Activated CD4-positive, alpha-beta T cell treated with anti-CD3 and anti-CD28 coated beads for 1 hour (primary cell): ENCODE measurements at regions not wholly inside any gene's neighbourhood (a gene's known extent, or its start where the extent isn't known, plus 50 kb on each side); places are given as distances from the start of the nearest gene placed in this dataset.

ENCODE experiments used
- DNase-seq: peaks from one replicate; pipeline ENCODE4 v3.0.0-alpha.2; 2020

DNA sequence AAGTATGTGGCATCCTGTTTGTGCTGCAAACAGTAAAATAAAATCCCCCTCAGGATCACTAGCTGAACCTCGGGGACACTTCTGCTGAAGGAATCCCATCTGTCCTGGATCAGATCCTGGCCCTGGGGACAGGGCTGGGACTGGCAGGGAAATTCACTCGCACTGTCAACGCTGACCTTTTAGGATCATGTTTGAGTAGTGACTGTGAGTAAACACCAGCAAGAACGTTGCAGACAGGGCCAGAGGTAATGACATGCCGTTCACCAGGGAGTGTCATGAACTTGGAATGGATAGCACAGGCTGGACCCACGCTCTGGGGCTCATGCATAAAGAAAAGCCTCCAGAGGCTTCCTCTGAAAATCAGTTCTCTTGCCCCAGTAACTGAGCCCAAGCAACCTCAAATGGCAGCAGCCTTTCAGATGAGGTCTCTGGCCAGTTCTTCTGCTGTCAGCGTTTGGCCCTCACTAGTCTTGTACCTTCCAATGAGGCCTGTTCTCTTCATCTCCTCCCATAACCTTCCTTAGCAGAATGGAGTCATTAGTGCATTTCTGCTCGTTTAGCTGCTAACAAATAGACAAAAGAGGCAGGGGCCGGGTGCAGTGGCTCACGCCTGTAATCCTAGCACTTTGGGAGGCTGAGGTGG is 51.0 kb upstream of the BARX2 start:
- DNase-seq: no peak

- DNase-seq: no peak
Measured at GRCh38 chr11:129323896-129324502, 51.6 kb upstream of the BARX2 start.

GRCh38 chr11:129322941-129323340 is 52.7 kb upstream of the BARX2 start:
- no peak for DNase-seq

DNA sequence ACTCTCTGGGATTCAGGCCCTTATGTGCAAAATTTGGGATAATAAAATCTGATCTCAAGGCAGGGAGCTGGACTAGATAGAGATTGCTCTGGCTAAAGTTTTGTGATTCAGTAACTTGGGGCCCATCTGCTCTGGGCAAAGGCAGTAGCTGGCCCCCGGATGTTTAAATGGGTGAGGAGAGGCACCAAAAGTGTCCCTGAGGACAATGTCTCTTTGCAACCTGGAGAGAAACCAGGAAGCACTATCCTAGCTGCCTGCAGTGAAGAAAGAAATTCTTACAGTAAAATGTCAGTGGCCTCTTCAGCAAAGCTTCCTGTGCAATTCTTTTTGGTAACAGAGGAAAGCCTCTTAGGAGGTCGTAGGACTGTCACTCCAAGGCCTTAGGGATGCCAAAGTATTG is 54.6 kb upstream of the BARX2 start:
- DNase-seq: no peak

DNA sequence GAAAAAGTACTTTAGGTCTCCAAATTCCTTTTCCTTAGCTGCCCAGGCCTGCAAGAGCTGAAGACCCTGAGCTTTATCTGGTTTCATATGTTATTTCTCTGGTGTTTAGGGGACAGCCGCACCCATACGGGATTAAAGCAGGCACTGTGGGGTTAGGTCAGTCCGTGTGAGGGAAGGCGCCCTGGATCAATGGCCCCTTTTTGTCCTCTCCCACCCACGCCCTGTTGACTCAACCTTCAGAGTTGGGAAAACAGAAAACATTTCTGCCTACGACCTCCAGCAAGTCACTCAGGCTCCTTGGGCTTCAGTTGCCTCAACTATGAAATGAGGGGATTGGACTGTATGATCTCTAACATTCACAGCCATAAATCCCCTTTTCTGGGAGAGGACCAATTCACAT is 55.2 kb upstream of the BARX2 start:
- DNase-seq: no peak

DNA sequence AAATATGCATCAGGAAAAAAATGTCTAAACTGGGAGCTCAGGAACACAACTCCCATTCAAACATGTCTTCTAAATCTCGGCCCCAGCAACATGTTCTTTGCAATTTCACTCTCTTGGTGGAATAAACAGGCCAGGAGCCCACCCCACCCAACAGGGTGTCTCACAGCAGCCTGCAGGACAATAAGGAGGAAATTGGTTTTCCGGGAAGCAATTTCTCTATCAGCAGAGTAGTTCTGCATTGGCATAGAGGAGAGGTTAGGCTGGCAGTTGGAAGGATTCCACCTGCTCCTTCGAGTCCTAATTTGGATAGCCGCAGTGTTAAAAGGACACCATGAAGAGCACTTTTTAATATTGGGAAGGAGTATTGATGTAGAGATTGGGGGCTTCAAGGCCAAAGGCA is 55.9 kb upstream of the BARX2 start:
- DNase-seq: no peak

- no peak for DNase-seq
Measured at GRCh38 chr11:129319201-129319600, 56.4 kb upstream of the BARX2 start.

GRCh38 chr11:129317571-129317970 is 58.1 kb upstream of the BARX2 start:
- no peak for DNase-seq

DNA sequence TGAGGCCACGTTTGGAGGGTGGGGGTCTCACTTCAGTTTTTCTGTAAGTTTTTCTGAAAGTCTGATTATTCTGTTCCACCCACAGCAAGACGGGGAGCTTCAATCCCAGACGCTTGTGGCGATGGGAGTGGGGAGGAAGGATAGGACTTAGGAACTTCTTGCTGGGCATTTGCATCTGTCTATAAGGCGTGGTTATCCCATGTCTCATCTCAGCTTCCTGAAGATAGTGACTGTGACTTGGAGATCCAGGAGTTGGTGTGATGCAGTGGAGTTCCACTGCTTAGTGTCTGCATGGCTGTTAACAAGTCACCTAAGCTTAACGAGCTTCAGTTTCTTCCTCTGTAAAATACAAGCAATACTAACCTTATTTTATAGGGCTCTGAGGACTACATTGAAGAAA is 58.9 kb upstream of the BARX2 start:
- DNase-seq: no peak

DNA sequence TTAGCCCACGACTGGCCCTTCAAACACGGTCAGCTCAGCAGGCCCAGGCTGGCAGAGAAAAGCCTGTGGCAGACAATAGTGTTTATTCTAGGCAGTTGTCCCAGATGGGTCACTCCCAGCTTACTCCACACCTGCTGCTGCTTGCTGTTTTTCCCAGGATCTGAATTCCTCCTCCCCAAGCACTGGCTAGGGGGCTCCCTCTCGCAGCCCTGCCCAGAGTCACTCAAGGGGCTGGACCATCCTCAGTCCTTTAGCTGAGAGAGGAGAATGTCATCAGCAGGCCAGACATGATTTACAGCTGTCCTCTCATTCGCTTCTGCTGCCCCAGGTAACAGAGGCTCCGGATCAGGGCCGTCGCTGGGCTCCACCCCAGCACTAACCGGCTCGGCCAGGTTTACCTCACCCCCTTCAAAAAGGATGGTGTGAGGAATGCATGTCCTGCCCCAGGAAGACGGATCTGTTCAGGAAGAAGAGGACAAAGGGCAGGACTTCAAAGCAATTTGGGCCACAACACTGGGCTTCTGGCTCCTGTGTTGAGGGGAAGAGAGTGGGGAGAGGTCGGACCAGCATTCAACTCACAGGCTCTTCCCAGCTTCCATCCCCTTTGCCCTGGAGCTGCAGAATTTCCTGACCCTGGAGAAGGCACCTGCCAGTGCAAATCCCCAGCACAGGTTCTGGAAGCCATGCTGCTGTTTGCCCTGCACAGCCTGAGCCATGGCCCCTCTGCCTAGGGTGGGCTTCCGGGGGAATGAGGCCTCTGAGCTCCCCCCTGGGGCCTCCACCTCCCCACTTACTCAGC is 59.7 kb upstream of the BARX2 start:
- no peak for DNase-seq

DNA sequence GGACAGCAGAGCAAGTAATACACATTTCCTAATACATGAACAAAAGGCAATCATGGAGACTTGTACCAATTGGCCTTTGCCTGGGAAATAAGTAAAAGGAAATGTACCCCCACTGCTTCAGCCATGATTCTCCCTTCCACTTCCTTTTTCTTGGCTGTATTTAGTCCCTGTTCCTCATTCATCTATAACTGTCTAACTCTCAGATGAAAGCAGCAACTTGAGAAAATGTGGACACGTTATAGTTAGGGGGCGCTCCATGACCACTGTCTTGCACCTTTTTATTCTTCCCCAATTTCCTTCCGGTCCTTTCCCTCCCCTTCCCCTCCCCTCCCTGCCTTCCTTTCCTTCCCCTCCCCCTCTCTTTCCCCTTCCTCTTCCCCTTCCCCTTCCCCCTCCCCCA is 61.3 kb upstream of the BARX2 start:
- no peak for DNase-seq

GRCh38 chr11:129313541-129314297 is 61.9 kb upstream of the BARX2 start:
- no peak for DNase-seq

GRCh38 chr11:129312730-129313503 is 62.7 kb upstream of the BARX2 start:
- DNase-seq: no peak

DNA sequence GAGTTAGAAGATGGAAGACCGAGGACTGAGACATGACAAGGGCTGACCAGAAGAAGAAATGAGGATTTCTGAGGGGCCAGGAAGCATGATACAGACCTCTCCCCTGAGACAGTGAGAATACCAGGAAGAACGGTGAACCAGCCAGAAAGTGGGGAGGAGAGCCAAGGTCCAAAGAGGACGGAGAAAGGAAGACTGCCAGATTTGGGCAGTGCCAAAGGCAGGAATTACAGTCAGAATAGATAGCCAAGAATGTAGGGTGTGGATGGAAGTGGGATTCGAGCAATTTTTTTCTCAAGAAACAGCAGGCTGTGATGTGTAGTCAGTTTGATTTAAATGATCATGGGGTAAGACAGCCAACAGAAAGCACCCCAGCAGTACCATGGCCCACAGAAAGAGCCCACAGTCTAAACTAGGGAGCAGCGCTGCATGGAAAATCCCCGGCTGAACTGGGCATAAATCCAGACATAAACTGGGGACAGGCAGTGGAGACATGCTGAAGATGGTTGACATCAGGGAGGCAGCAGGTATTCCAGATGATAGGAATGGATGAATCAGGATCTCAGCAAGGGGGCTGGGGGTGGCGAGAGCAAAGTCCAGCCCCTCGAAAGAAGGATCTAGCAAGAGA is 67.3 kb upstream of the BARX2 start:
- DNase-seq: no peak

DNA sequence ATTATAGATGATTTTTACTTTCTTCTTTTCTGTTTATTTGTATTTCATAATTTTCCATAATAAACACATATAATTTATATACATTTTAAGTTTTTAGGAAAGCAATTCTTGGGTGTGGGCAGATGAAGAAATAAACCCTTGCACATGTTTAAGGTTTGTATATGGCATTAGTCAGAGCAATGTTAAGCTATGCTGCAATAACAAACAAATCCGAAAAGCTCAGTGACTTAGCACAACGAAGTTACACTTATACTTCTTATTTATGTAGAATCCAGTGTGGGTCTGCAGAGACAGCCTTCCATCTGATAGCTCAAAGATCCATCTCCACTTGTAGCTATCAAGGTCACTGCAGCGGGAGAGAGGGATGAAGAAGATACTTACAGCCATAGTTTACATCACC is 68.5 kb upstream of the BARX2 start:
- DNase-seq: no peak

DNA sequence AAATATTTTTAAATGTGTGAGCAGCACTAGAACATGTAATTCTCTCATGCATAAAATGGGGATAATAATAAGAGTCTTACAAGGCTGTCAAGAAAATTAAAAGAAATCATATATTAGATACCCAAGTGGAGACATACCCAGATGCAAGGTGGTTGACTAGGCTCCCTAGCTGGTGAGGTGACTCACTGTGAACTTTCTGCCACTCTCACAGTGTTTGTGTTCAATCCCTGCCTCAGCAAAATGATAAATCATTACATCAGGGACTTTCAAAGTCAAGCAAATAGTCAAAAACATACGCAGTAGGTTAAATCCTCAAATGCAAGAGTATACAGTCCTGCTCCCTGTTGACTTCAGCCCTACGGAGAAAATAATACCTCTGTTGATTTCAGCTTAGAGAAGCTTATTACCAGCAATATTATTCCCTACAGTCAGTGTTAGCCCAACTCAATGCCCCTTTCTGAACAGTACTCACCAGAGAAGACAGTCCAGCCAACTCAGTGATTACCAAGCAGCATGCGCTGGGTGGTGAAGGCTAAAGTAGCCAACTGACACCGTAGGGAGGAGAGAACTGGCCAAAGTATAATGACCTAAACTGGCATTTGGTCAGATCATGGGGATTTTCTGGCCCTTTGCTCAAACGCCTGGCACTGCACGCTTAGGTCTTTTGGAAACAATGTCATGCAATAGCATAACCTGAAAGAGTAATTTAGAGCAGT is 73.1 kb upstream of the BARX2 start:
- DNase-seq: no peak

- no peak for DNase-seq
Measured at GRCh38 chr11:129300099-129300498, 75.5 kb upstream of the BARX2 start.

DNA sequence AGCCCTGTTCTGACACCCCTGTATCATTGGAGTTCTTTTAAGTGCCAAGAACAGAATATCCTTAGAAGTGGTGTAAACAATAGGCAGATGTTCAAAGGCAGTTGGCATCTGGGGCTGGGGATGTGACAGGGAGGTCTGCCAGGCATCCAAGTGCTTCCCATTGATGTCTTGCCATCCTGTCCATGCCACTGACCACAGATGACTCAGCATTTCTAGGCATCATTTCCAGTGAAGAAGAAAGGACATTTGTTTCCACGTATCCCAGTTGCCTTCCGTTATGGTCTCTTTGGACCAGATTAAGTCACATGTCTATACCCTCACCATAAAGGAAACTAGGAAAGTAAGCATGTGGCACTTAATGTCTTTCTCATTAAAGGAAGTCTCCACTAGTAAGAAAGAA is 76.7 kb upstream of the BARX2 start:
- no peak for DNase-seq

DNA sequence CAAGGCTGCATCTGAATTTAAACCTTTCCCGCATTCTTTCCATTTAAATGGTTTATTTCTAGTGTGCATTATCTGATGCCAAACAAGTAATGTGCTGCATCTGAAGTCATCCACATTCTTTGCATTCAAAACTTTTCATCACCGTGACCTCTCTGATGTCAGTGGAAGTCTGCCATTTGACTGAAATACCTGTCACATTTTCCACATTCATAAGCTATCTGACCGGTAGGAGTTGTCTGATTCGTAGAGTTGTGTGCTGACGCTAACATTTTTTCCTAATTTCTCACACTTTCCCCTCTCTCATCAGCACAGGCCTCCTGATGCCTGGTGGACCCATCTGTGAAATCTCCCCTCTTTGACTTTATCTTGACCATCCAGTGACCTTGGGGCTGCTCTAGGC is 79.9 kb upstream of the BARX2 start:
- DNase-seq: no peak

DNA sequence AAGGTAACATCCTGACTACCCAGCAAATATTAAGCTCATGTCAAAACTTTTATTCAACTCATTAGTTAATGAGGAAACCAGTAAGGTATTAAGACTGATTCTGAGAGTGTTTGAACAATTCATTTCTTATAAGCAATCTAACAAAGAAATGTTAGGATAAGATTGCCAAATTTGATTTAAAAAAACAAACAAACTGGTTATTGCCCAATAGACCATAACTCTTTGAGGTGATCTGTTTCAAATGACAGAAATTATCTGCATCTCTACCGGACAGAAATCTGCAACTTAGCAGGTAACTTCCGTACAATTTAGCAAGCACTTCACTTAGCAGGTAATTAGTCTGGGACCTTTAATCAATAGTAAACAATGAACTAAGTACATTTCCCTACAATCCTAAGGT is 82.9 kb upstream of the BARX2 start:
- no peak for DNase-seq

GRCh38 chr11:129292092-129292491 is 83.6 kb upstream of the BARX2 start:
- DNase-seq: no peak

DNA sequence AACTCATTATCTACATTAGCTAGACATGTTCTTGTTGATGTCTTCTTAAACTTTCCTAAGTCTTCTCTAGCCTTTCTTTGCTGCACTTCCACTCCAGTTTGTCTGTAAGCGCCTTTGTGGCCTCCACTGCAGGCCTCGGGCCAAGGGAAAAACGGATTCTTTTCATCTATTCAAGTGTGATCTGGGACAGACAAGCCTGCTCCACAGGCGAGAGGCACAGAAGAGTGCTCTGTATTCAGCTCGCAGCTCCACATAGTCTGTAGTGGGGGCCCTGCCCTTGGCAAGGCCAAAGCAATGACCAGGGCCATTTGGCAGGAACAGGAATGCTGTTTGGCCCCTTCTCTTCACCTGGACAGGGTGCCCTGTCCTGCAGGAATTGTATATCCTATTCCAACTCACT is 84.1 kb upstream of the BARX2 start:
- DNase-seq: no peak
